NT2/D1 (cell line): ENCODE measurements at regions not wholly inside any gene's neighbourhood (a gene's known extent, or its start where the extent isn't known, plus 50 kb on each side); places are given as distances from the start of the nearest gene placed in this dataset.

Experiments used
- DNase-seq: peaks from one replicate; pipeline ENCODE4 v3.0.0-alpha.2; 2011; ENCODE audit warnings: low read depth, low spot score
- H3K27me3 ChIP-seq: 2 replicates; pipeline ENCODE4 v1.6.0; 2011; ENCODE audit warnings: mild to moderate bottlenecking; ENCODE audit not compliant: insufficient read length, insufficient read depth
- H3K36me3 ChIP-seq: 2 replicates; pipeline ENCODE4 v1.6.1; 2011; ENCODE audit warnings: mild to moderate bottlenecking, low read length, mixed read lengths; ENCODE audit not compliant: insufficient read depth, insufficient read length
- H3K4me1 ChIP-seq: 2 replicates; pipeline ENCODE4 v1.5.1; 2011; ENCODE audit not compliant: insufficient read depth, insufficient read length
- H3K4me3 ChIP-seq: 2 replicates; pipeline ENCODE4 v1.5.1; 2011; ENCODE audit warnings: low read depth; ENCODE audit not compliant: insufficient read length
- H3K9ac ChIP-seq: 2 replicates; pipeline ENCODE4 v1.6.0; 2011; ENCODE audit warnings: low read depth; ENCODE audit not compliant: insufficient read length
- H3K9me3 ChIP-seq: 2 replicates; pipeline ENCODE4 v1.5.1; 2011; ENCODE audit warnings: mild to moderate bottlenecking, low read length; ENCODE audit not compliant: insufficient read depth
- SUZ12 ChIP-seq: IDR thresholded peaks from 2 replicates; pipeline ENCODE4 v1.6.1; 2011; ENCODE audit not compliant: insufficient read length, insufficient read depth; ENCODE audit errors: extremely low read depth
- YY1 ChIP-seq: IDR thresholded peaks from 2 replicates; pipeline ENCODE4 v1.6.1; 2011; ENCODE audit not compliant: insufficient read length, insufficient read depth
- ZNF274 ChIP-seq: IDR thresholded peaks from 2 replicates; pipeline ENCODE4 v1.6.1; 2011; ENCODE audit warnings: mild to moderate bottlenecking, low read depth, low read length

- H3K4me3 ChIP-seq, result no peak overlapping the region
- DNase-seq, result no peak
- no peaks in the 10 kb centered on the region for H3K27me3 ChIP-seq
- TF ChIP-seq YY1 (no peak), ZNF274 (no peak), SUZ12 (no peak)
- H3K9ac ChIP-seq, result no peak overlapping the region
- H3K4me1 ChIP-seq, result no peaks in the 10 kb centered on the region
- H3K36me3 ChIP-seq, result no peaks in the 10 kb centered on the region
- no peaks in the 10 kb centered on the region for H3K9me3 ChIP-seq
Observed at GRCh38 chr10:108775911-108776475, 1147.3 kb downstream of the XPNPEP1 start.

DNA sequence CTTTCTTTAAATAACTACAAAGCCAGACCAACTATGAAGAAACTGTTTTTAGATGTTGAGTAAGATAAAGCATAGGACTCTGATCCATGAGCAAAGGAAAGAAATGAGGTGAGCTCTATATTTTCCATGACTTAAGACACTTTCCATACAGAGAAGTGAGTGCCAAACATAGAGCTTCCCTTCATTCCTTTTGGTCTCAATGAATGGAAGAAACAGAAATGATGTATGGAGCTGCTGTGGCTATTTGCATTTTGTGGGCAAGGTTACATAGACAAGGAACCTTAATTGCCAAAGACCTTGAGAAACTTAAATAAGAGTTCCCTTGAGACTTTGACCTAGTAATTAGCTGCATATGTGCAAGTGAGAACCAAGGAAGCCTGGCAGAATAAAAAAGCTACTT, 1152.2 kb downstream of the XPNPEP1 start:
- Histone ChIP-seq H3K4me1 (no peaks in the 10 kb centered on the region), H3K9ac (no peak overlapping the region)

GRCh38 chr10:108765794-108766193, 1157.5 kb downstream of the XPNPEP1 start:
- Histone ChIP-seq H3K27me3 (no peaks in the 10 kb centered on the region), H3K4me1 (no peaks in the 10 kb centered on the region), H3K9me3 (no peaks in the 10 kb centered on the region), H3K9ac (no peak overlapping the region), H3K36me3 (no peaks in the 10 kb centered on the region), H3K4me3 (no peak overlapping the region)
- DNase-seq, result no peak
- TF ChIP-seq SUZ12 (no peak), ZNF274 (no peak), YY1 (no peak)

More for the DNA sequence above, 1152.2 kb downstream of the XPNPEP1 start:
- H3K4me3 ChIP-seq, result no peak overlapping the region
- no peak for DNase-seq
- TF ChIP-seq ZNF274, result no peak
- no peak for TF ChIP-seq SUZ12
- no peak for TF ChIP-seq YY1
- no peaks in the 10 kb centered on the region for H3K9me3 ChIP-seq
- H3K36me3 ChIP-seq, result no peaks in the 10 kb centered on the region
- H3K27me3 ChIP-seq, result no peaks in the 10 kb centered on the region

DNA sequence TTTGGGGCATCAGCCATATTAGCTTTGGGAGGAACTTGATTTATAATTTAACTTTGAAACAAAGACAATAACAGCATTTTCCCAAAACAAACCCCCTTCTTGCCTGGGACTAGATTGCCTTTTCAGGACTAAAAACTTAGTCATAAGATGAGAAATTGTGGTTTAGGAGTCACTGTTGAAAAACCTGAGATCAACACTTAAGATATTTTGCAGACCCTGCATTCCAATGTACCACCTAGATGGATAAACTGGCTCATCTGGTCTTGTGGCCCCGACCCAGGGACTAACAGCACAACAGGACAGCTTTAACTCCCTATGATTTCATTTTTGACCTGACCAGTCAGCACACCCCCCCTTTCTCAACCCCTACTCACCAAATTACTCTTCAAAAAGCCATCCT, 1165.4 kb downstream of the XPNPEP1 start:
- TF ChIP-seq YY1 (no peak), ZNF274 (no peak), SUZ12 (no peak)
- Histone ChIP-seq H3K4me1 (no peaks in the 10 kb centered on the region), H3K4me3 (no peak overlapping the region), H3K27me3 (no peaks in the 10 kb centered on the region), H3K36me3 (no peaks in the 10 kb centered on the region), H3K9me3 (no peaks in the 10 kb centered on the region), H3K9ac (no peak overlapping the region)
- DNase-seq, result no peak

GRCh38 chr10:108755646-108756045, 1167.7 kb downstream of the XPNPEP1 start:
- no peak overlapping the region for H3K4me3 ChIP-seq
- no peak for DNase-seq

DNA sequence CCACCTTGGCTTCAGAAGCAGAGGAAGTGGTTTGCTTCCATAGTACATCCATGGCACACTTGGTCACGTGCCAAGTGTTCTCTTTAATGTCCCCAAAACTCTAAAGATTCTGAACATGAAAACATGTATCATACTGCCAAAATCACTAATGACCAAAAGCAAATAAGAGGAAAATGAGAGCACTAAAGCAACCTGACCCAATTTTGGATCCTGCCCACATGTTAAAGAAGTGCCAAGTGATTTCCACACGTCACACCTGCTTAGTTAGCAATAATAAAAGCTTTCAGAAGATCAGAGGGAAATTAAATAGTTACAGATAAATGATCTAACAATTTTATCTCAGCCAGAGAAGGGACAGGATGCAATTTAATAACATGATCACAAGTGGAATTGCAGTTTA, 1170.0 kb downstream of the XPNPEP1 start:
- H3K36me3 ChIP-seq, result no peaks in the 10 kb centered on the region
- H3K27me3 ChIP-seq, result no peaks in the 10 kb centered on the region
- TF ChIP-seq ZNF274 (no peak), SUZ12 (no peak), YY1 (no peak)
- H3K4me1 ChIP-seq, result no peaks in the 10 kb centered on the region
- H3K9ac ChIP-seq, result no peak overlapping the region
- H3K9me3 ChIP-seq, result no peaks in the 10 kb centered on the region
- no peak overlapping the region for H3K4me3 ChIP-seq
- DNase-seq, result no peak

More at GRCh38 chr10:108755646-108756045, 1167.7 kb downstream of the XPNPEP1 start:
- Histone ChIP-seq H3K4me1 (no peaks in the 10 kb centered on the region), H3K9ac (no peak overlapping the region), H3K27me3 (no peaks in the 10 kb centered on the region), H3K9me3 (no peaks in the 10 kb centered on the region), H3K36me3 (no peaks in the 10 kb centered on the region)
- TF ChIP-seq YY1 (no peak), SUZ12 (no peak), ZNF274 (no peak)

DNA sequence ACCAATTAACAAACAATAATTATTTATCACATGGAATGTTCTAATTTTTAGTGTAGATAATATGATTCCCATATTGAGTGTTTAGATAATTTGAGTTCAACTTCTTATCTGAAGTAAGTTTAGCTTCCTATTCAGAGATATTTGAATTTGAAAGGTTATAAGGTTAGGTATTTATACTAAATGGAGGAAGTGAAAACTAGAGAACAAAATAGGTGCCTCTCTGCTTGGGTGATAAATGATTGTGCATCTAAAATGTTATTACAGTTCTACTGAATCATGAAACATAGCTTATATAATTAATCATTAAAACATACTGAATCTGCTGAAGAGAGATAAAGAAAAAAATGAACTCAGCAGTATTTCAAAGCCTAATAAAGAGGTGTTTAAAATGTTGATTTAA, 1174.3 kb downstream of the XPNPEP1 start:
- no peak overlapping the region for H3K9ac ChIP-seq
- no peak for TF ChIP-seq ZNF274
- TF ChIP-seq SUZ12, result no peak
- TF ChIP-seq YY1, result no peak
- no peaks in the 10 kb centered on the region for H3K36me3 ChIP-seq
- H3K9me3 ChIP-seq, result no peaks in the 10 kb centered on the region
- H3K4me3 ChIP-seq, result no peak overlapping the region
- no peaks in the 10 kb centered on the region for H3K4me1 ChIP-seq
- DNase-seq, result no peak
- no peaks in the 10 kb centered on the region for H3K27me3 ChIP-seq

DNA sequence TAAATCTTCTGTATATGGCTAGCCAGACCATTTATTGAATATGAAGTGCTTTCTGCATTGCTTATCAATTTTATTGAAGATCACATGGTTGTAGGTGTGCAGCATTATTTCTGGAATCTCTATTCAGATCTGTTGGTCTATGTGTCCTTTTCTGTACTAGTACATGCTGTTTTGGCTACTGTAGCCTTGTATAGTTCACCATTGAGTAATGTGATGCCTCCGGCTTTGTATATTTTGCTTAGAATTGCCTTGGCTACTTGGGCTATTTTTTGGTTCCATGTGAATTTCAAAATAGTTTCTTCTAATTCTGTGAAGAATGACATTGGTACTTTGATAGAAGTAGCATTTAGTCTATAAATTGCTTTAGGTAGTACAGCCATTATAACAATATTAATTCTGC, 1187.2 kb downstream of the XPNPEP1 start:
- Histone ChIP-seq H3K9ac (no peak overlapping the region), H3K27me3 (no peaks in the 10 kb centered on the region), H3K4me1 (no peaks in the 10 kb centered on the region), H3K9me3 (no peaks in the 10 kb centered on the region), H3K36me3 (no peaks in the 10 kb centered on the region), H3K4me3 (no peak overlapping the region)
- TF ChIP-seq ZNF274, result no peak
- no peak for TF ChIP-seq YY1
- TF ChIP-seq SUZ12, result no peak
- no peak for DNase-seq
